ENCODE measurements at regions not wholly inside any gene's neighbourhood (a gene's known extent, or its start where the extent isn't known, plus 50 kb on each side); places are given as distances from the start of the nearest gene placed in this dataset.

DNA sequence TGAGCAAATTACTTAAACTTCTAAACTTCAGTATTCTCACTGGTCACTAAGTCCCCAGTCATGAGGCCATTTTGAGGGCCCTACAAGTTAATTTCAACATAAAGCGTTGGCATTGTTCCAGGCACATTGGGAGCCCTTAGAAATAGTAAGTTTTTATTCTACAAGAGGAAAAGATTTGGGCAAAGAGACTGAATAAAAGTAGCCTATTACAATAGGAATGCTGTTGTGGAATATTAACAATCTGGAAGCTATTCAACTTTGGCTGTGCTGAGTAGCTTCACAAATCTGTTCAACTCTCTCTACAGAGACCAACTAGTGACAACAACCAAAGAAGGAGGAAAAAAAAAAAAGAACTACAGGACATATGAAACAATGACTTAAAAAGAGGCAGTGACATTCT lies 1287.5 kb upstream of the NXPH2 start:
- no peak for DNase-seq (ENCODE audit: low read depth)
- H3K4me3 ChIP-seq (ENCODE audit: low read depth, low read length), result no peak overlapping the region

DNA sequence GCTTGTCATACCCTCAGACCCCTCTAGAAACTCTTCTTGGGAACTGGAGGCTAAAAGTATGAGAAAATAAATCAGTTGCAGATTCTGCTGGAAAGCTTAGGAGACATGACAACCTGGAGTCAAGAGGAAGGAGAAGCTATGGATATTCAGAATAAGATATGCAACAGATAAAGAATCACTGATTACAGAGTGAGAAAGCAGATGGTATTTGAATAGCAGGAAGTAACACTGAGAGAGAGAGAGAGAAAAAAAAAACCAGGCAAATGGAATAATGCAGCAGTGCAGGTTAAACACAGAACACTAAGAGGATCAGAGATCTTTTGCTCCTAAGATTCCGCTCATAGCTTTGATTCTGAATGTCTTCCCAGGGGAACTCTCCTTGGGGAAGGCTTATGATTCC lies 1284.1 kb upstream of the NXPH2 start:
- no peak for DNase-seq (ENCODE audit: low read depth)
- H3K4me3 ChIP-seq (ENCODE audit: low read depth, low read length), result no peak overlapping the region

DNA sequence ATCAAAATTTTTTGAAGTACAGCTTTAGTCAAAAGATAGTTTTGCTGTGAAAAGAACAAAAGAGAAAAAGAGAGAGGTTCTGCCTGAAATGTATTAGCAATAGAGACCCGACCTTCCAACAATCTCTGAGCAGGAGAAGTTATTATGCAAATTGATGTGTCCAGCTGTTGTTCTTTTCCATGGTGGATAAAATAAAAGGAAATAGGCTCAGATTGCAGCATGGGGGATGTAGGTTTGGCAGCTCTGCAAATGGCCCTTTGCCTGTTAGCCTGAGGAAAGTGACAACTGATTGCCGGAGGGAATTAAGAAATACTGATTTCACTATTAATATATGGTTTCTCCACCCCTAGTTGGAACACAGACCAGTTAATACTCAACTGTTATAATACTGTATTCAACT lies 1283.2 kb upstream of the NXPH2 start:
- H3K4me3 ChIP-seq (ENCODE audit: low read depth, low read length), result no peak overlapping the region
- DNase-seq (ENCODE audit: low read depth), result no peak

DNA sequence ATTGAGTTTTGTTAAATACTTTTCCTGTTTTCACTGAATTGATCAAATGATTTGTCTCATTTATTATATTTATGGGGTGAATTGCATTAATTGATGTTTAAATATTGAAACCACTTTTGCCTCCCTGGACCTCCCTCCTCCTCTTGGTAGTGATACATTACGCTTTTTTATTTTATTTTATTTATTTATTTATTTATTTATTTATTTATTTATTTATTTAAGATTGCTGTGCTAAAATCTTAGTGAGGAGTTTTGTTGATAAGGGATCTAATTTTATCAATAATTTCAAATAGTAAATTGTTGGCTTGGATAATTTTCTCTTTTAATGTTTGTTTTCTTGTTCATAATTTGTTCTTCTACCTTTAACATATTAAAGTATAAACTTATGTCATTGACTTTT lies 1281.0 kb upstream of the NXPH2 start:
- H3K4me3 ChIP-seq (ENCODE audit: low read depth, low read length), result no peak overlapping the region

DNA sequence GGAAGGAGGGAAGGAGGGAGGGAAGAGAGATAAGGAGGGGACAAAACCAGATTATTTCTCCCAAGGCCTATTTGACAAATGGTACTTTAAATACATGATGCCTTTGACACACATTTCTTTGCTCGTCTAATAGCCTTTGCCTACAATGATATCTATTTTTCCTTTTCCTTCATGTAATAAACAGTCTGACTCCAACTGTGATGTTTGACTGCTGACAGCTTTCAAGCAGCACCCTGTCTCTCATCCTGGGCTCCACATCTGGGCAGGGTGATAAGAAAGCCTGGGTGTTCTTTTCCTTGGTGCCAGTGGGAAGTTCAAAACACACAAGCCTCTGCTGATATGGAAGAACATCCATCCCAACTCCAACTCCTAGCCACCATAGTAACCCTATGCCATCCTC lies 1277.7 kb upstream of the NXPH2 start:
- H3K4me3 ChIP-seq (ENCODE audit: low read depth, low read length), result no peak overlapping the region
- DNase-seq (ENCODE audit: low read depth), result no peak

More for the DNA sequence above, 1281.0 kb upstream of the NXPH2 start:
- DNase-seq (ENCODE audit: low read depth), result no peak

DNA sequence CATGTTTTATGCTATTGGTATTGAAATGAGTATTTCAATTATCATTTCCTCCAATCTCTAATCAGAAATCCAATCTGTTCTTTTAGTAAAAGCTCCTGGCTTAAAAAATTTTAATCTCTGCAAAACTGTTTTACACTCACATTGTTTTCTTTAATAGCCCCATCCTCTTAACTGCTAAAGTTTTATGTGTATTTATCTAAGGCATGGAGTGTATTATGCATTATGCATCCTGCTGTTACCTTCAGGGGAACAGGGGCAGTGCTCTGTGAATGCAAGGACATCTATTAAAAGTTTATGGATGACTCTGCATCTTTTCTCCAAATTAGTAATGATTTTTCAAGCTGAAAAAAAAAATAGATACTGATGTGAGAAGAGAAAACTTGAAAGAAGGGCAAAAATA lies 1261.6 kb upstream of the NXPH2 start:
- DNase-seq (ENCODE audit: low read depth), result no peak
- no peak overlapping the region for H3K4me3 ChIP-seq (ENCODE audit: low read depth, low read length)

DNA sequence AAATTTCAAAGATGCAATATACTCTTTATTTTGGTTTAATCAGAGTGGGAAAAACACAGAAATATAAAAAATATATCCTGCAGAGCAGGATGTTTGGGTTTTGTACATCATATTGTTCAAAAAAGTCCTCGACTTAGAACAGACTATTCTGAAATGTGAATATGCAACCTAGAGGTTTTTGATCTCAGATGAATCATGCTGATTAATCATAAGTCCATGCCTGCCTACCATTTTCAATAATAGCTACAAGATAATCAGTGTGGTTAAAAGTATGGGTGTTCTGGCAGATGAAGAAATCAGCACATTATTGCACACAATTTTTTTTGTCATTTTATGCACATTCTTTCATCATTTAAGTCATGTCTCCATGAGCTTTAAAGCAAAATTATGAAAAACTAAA lies 1261.0 kb upstream of the NXPH2 start:
- DNase-seq (ENCODE audit: low read depth), result no peak
- H3K4me3 ChIP-seq (ENCODE audit: low read depth, low read length), result no peak overlapping the region

DNA sequence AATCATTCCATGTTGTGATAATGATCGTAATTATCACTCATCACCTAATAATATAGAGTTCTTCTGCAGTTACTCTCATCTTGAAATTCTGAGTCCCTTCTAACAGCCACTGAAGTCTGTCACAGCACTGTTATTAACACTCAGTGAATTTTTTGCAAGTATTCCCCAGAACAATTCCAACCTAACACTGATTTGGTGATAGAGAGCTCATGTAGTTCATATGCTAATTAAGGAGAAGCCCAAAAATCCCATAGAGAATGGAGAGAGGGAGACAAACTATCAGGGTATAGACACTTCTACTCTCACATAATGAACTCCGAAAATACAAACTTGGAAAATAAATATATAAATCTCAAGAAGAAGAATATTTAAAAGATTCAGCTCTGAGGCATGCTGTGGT lies 1253.4 kb upstream of the NXPH2 start:
- H3K4me3 ChIP-seq (ENCODE audit: low read depth, low read length), result no peak overlapping the region
- DNase-seq (ENCODE audit: low read depth), result no peak

DNA sequence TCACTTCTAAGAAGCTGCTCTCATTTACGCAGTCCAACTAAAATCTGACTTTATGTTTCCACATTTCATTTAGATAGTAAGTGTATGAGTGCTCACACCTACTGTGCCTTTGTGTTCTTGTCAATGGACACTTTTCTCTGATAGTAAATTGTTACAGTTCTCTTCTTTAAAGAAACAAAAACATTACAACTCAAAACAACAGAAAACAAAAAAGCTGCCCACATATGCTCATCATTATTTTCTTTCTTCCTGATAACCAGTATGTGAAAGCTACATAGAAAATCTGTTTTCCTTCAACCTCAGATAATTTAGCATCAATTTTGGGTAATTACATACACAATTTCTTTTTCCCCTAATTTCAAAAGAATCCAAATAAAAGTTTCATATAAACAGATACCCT lies 1247.8 kb upstream of the NXPH2 start:
- no peak for DNase-seq (ENCODE audit: low read depth)
- no peak overlapping the region for H3K4me3 ChIP-seq (ENCODE audit: low read depth, low read length)

DNA sequence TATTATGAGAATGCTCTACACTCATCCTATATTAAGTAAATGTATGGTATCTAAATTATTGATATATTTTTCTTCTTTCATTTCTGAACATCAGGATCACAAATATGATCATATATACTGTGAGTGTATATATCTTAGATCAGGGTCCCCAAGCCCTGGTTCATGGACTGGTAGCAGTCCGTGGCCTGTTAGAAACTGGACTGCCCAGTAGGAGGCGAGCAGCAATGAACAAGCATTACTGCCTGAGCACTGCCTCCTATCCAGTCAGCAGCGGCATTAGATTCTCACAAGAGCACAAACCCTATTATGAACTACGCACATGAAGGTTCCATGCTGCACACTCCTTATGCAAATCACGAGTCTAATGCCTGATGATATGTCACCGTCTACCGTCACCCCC lies 1247.1 kb upstream of the NXPH2 start:
- DNase-seq (ENCODE audit: low read depth), result no peak
- H3K4me3 ChIP-seq (ENCODE audit: low read depth, low read length), result no peak overlapping the region

DNA sequence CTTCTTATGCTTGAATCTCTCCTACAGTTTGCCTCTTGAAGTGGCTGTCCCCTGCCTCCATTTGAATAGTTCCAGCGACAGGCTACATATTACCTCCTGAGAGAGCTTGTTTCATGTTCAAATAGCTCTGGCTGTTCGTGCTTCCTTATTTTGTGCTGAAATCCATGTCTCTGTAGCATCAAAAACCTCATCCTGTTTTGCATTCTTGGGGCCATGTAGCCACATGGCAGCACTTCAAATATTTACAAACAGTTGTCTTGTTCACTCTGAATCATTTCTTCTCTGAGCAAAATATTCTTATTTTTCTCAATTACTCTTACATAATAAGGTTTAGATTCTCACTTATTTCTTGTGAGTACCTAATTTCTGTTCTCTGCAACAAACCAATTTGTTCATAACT lies 1243.1 kb upstream of the NXPH2 start:
- H3K4me3 ChIP-seq (ENCODE audit: low read depth, low read length), result no peak overlapping the region
- no peak for DNase-seq (ENCODE audit: low read depth)

DNA sequence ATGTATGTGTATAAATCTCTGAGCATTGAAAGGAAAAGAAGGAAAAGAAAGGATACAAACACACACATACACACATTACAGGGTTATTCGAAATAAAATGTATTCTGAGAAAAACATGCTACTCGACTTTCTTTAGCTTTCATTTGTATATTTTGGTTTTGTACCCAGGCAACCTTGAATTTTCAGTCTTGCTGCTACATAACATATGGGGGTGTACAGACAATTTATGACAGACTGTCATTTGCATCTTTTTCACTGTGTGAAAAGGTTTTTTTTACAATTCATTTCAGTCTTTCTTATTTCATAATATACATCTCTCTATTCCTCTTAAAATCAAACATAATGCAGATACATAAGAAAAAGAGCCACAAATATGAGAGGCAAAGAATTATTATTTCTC lies 1238.4 kb upstream of the NXPH2 start:
- H3K4me3 ChIP-seq (ENCODE audit: low read depth, low read length), result no peak overlapping the region
- no peak for DNase-seq (ENCODE audit: low read depth)

DNA sequence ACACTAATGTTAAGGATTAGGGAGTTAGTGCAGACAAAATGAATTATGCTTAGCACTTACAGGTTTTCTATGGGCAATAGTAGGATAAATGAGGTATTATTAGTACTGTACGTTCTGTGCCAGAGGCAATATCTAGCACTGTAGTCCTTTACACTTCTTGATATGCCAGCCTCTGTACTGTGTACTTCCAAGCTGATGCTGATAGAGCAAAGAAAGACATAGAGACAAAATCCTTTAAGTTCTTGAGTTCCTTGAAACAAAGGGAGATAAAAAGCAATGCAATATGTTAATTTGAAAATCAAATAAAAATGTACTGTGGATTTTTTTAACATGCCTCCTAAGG lies 1234.0 kb upstream of the NXPH2 start:
- H3K4me3 ChIP-seq (ENCODE audit: low read depth, low read length), result no peak overlapping the region

DNA sequence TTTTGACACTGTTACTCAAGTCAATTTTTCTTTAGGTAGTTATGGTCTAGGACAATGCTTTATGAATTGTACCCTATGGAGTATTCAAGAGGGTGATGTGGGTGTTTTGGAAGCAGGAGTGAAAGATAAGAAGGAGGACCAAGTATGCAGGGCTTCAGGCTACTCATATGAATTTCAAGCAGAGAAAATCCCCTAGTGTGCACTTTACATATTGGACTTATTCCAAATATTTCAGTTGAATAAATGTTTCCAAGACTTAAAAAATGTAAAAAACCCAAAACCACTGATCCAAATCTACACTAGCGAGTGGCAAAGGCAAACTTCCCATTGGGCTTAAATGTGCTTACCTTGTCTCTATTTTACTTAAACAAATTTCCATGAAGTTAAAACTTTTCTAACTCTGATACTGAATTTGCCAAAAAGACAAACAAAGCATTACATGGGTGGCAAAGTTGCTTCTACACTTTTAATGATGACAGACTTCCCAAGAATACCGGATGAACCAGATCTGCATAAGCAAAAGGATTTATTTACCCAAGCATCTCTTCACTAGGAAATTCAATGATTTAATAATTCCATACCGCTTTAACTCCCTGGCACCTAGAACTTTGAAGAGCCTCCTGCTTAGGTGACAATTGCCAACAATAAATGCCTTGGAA lies 1233.5 kb upstream of the NXPH2 start:
- no peak for DNase-seq (ENCODE audit: low read depth)

More for the DNA sequence above, 1234.0 kb upstream of the NXPH2 start:
- DNase-seq (ENCODE audit: low read depth), result no peak

DNA sequence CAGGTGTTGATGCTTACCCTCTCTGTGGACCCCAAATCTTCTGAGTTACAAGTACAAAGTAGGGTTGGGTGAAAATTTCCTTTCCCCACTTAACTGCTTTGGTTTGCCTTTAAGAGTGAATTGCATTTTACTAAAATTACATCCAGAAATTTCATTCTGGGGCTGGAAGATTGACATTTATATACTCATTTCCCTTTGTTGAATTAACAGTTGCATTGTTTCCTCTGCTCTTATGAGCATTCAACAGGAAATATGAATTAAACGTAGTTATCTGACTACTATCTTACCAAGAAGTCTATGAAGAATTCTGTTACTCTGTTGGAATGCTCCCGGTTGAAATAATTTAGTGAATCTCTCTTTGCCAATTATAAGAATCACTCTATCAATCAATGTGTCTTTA lies 1231.1 kb upstream of the NXPH2 start:
- H3K4me3 ChIP-seq (ENCODE audit: low read depth, low read length), result no peak overlapping the region
- DNase-seq (ENCODE audit: low read depth), result no peak

More for the DNA sequence above, 1233.5 kb upstream of the NXPH2 start:
- H3K4me3 ChIP-seq (ENCODE audit: low read depth, low read length), result no peak overlapping the region

DNA sequence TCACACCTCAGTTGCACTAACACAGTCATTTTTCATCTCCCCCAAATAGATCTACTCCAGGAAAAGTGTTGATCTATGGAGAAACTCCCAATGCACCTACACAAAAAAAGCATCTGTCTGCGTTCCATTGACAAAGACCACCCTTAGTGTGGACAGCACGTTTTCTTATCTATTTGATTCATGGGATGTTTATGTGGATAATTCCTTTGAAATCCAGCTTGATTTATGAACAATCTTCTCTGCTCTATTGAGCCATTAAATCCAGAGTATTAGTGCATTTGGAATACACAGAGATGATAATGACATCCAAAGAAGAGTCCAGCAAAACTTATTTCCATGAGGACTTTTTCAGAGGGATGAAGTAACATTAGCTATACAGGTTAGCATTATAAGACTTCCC lies 1221.9 kb upstream of the NXPH2 start:
- no peak for DNase-seq (ENCODE audit: low read depth)
- no peak overlapping the region for H3K4me3 ChIP-seq (ENCODE audit: low read depth, low read length)

DNA sequence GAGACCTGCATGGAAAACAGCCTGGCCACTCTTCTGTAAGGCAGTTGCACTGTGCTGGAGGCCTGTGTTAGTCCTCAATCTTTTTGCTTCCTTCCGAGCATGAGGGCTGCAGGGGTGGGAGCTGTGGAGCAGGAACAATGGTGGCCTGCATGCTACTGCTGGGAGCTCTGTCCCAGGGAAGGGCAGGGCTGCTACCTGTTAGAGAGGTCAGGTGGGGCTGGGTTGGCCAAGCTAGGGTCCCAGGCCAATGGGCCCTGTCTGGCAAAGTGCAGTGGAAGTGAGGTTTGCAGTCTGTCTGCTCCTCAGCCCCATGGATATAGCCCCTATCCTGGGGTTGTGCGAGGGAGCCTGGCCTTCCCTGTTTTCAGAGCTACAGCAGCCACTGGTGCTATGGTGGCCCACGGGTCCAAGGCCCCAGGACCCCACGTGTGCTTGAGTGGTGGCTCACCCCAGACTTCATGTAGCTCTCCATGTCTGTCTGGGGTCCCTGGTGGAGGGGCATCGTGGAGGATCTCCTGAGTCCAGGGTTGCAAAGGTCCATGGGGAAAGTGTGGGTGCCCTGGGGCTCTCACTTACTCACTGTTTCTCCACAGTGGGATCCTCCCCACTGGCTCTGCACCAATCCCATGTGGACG lies 1212.6 kb upstream of the NXPH2 start:
- no peak overlapping the region for H3K4me3 ChIP-seq (ENCODE audit: low read depth, low read length)
- DNase-seq (ENCODE audit: low read depth), result no peak

DNA sequence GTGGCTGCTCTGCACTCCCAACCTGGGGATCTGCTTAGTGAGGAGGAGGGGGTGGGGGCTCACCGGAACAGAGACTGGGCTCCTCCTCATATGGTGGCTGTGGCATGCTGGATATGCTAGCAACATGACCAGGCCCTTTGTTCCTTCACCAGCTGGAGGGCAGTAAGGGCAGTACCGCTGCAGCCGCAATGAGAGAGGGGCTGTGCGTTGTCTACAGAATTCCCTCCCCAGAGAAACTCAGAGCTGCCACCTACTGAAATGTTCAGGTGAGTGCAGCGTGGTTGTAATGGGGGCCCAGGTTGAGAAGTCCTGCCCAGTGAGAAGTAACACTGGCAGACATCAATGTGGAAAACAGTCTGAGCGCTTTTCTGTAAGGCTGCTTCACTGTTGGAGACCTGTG lies 1211.9 kb upstream of the NXPH2 start:
- no peak for DNase-seq (ENCODE audit: low read depth)
- no peak overlapping the region for H3K4me3 ChIP-seq (ENCODE audit: low read depth, low read length)

DNA sequence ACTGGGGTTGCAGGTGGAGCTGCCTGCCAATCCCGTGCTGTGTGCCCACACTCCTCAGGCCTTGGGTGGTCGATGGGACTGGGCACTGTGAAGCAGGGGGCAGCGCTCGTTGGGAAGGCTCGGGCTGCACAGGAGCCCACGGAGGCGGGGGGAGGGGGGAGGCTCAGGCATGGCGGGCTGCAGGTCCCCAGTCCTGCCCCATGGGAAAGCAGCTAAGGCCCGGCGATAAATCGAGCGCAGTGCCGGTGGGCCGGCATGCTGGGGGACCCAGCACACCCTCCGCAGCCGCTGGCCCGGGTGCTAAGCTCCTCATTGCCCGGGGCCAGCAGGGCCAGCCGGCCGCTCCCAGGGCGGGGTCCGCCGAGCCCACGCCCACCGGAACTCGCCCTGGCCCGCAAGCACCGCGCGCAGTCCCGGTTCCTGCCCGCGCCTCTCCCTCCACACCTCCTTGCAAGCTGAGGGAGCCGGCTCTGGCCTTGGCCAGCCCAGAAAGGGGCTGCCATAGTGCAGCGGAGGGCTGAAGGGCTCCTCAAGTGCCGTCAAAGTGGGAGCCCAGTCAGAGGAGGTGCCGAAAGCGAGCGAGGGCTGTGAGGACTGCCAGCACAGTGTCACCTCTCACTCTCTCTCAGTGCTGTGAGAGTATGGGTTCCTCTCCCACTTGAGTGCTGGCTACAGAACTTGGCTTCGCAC lies 1210.6 kb upstream of the NXPH2 start:
- no peak for DNase-seq (ENCODE audit: low read depth)
- H3K4me3 ChIP-seq (ENCODE audit: low read depth, low read length), result no peak overlapping the region

DNA sequence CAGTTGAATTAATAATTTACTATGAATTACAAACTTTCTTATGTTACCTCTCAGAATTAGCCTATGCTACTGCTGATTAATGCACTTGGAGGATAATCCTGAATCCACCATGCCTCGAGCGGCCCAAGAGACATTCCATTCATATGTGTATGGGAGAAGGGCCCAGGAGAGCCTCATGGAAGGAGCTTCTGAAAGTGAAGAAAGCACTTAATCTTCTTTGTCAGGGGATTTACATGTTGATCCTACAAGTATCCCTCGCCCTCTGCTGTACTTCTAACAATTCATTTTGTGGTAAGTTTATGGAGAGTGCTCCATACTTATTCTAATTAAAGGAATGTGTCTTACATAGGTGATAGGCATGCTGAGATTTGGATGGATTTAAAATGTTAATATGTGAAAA lies 1189.1 kb upstream of the NXPH2 start:
- H3K4me3 ChIP-seq (ENCODE audit: low read depth, low read length), result no peak overlapping the region
- DNase-seq (ENCODE audit: low read depth), result no peak

DNA sequence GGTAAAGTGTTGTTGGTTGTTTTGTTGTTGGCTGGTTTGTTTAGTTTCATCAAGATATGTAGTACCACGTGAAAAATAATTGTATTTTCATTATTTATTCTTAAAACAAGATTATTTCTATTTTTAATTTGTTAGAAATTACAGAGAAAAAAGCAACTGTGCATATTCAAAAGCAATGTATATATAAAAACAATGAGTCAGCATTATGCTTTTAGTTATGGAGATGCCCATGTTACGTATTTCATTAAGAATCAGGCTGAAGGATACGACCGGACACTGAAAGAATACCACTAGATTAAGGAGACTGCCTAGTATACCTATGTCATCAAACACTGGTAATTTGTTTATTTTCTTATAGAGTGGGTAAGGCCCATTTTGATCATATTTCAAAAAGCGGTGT lies 1188.4 kb upstream of the NXPH2 start:
- H3K4me3 ChIP-seq (ENCODE audit: low read depth, low read length), result no peak overlapping the region
- no peak for DNase-seq (ENCODE audit: low read depth)
